ENCODE measurements at regions not wholly inside any gene's neighbourhood (a gene's known extent, or its start where the extent isn't known, plus 50 kb on each side); places are given as distances from the start of the nearest gene placed in this dataset.

DNA sequence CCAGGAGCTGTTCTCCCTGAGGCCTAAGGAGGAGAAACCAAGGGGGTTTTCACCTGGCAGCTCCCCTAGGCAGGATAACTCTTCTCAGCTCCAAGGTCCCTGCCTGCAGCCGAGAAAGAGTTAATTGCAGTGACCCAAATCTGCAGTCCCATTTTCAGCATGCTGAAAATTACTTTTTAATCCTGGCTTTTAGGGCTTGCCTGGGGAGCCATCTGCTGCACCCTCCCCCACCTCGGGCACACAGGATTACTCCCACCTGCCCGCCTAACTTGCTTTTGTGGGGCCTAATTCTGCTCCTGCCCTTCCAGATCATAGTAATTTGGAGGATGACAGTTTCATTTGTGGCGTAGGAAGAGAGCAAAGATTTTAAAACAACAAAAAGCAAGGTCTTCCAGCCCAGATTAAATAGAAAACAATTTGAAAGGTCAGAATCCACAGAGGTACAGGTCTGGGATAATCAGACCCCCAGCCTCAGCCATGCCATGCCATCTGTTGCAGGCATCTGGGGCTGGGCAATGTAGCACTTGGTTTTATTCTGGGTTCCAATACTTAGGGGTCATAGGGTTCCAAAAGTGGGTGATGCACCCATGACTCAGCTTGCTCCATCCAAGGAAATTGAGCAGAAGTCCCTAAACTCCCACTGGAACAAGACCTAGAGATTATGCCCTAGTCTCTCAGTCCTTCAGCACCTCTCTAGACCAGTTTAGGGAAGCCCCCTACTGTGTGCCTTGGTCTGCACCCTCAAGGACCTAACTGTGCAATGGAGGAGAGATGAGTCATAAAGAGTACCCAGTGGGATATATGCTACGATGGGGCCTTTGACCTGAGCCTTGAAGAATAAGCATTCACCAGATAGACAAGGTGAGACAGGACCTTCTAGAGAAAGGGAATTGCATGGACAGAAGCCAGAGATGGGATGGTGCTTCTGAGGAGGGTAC is 64.5 kb upstream of the NLK start:
- H3K9me3 Mint-ChIP-seq: peaks cover 0 to 7% (median 2%) of the 10 kb centered on the region in 7 donors
- H3K4me3 Mint-ChIP-seq: no peak overlapping the region
- H3K27me3 Mint-ChIP-seq: peaks cover 0 to 17% (median 15%) of the 10 kb centered on the region in 3 donors
- peaks cover 0 to 6% of the 10 kb centered on the region in 2 donors for H3K36me3 Mint-ChIP-seq
- H3K4me1 Mint-ChIP-seq: peaks cover 9 to 18% (median 13%) of the 10 kb centered on the region in 3 donors
- DNase-seq: no peak
- H3K27ac Mint-ChIP-seq: no peak overlapping the region
- ATAC-seq (ENCODE audit: low read depth in 2 of 2): no peak

GRCh38 chr17:27978689-27979175 is 63.7 kb upstream of the NLK start:
- peaks cover 9 to 18% (median 13%) of the 10 kb centered on the region in 3 donors for H3K4me1 Mint-ChIP-seq
- no peak for ATAC-seq (ENCODE audit: low read depth in 2 of 2)

DNA sequence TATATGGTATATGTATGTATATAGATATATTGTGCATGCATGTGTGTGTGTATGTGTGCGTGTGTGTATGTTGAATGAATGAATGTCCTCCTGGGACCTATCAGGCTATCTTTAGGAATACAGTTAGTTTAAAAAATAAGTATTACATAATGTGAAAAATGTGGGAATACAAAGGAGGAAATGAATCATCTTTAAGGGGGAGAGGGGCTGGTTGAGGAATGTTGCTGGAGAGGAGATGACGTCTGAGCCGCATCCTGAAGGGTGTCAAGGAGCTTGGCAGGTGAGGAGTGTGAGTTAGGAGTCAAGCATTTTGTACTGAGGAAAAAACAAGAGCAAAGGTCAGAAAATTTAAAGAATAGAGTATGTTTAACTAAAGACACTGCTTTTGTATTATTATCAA is 62.4 kb upstream of the NLK start:
- DNase-seq (no peak), ATAC-seq (ENCODE audit: low read depth in 2 of 2) (no peak)
- no peak overlapping the region for H3K4me3 Mint-ChIP-seq
- no peaks in the 10 kb centered on the region for H3K9me3 Mint-ChIP-seq
- peaks cover 7 to 11% (median 9%) of the 10 kb centered on the region in 3 donors for H3K27me3 Mint-ChIP-seq
- H3K27ac Mint-ChIP-seq: peak overlapping the region in 1 of 6 donors; percentile 28
- no peaks in the 10 kb centered on the region for H3K36me3 Mint-ChIP-seq
- H3K4me1 Mint-ChIP-seq: peaks cover 13 to 23% (median 14%) of the 10 kb centered on the region in 3 donors

More at GRCh38 chr17:27978689-27979175, 63.7 kb upstream of the NLK start:
- Mint-ChIP-seq H3K36me3 (no peaks in the 10 kb centered on the region), H3K27me3 (peaks cover 1 to 16% (median 11%) of the 10 kb centered on the region in 3 donors), H3K4me3 (no peak overlapping the region), H3K27ac (no peak overlapping the region), H3K9me3 (peaks cover 0 to 4% (median 1%) of the 10 kb centered on the region in 7 donors)
- no peak for DNase-seq

DNA sequence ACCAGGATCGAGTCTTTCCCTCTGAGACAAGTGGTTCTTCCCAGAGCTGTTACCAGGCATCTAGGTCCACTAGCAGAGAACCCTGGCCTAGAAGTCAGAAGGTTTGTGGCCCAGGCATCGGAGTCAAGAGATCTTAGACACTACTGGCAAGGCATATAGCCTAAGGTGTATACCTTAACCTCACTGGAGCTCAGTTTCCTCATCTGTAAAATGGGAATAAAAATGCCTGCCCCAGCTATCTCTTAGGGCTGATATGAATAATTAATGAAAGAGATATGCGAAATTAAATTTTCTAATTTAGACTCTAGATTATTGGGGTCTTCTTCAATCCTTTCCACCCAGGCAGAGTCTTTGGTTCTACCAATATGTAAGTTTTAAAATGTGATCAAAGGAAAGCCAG is 60.5 kb upstream of the NLK start:
- peaks cover 18 to 20% (median 18%) of the 10 kb centered on the region in 3 donors for H3K27me3 Mint-ChIP-seq
- H3K36me3 Mint-ChIP-seq: no peaks in the 10 kb centered on the region
- H3K4me3 Mint-ChIP-seq: no peak overlapping the region
- H3K4me1 Mint-ChIP-seq: peaks cover 17 to 32% (median 22%) of the 10 kb centered on the region in 3 donors
- no peaks in the 10 kb centered on the region for H3K9me3 Mint-ChIP-seq
- DNase-seq: no peak
- H3K27ac Mint-ChIP-seq: peak overlapping the region in 1 of 6 donors; percentile 11
- no peak for ATAC-seq (ENCODE audit: low read depth in 2 of 2)

DNA sequence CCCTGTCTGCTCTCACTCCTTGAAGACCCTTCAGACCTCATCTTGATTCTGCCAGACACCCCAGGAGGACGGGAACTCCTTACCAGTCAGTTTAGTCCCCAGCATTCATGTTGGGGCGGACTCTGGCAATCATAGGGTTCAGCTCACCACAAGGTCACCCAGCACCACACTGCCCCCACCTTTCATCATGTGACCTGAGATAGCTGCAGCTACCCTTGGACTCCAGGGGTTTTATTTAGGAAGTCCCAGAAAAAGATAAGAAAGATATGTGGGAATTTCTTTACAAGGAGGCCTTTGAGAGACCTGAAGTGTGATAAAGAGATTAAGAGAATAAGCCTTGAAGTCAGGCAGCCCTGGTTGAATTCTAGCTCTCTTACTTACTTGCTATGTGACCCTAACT is 59.8 kb upstream of the NLK start:
- Mint-ChIP-seq H3K27me3 (peaks cover 18 to 20% (median 18%) of the 10 kb centered on the region in 3 donors), H3K9me3 (no peaks in the 10 kb centered on the region), H3K36me3 (no peaks in the 10 kb centered on the region), H3K4me3 (no peak overlapping the region), H3K27ac (peak overlapping the region in 1 of 6 donors; percentile 60), H3K4me1 (peaks cover 17 to 32% (median 22%) of the 10 kb centered on the region in 3 donors)
- ATAC-seq (ENCODE audit: low read depth in 2 of 2) (no peak), DNase-seq (no peak)

DNA sequence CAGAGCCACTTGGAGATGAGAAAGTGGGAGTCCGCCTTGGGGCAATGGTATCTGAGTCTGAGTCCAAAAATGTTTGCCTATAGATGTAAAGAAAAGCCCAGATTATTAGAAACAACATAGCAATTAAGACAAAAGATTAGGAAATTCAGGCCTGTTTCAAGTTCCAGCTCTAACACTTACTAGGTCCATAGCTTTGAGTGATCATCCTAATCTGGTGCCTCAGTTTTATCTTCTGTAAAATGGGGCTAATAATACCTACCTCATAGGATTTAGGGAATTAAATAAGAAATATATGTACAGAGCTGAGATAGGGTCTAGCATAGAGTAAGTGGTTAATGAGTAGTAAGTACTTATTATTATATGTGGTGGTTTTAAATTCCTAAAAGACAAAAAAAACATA is 58.6 kb upstream of the NLK start:
- H3K4me1 Mint-ChIP-seq: peaks cover 17 to 32% (median 22%) of the 10 kb centered on the region in 3 donors
- no peaks in the 10 kb centered on the region for H3K36me3 Mint-ChIP-seq
- H3K27me3 Mint-ChIP-seq: peaks cover 18 to 24% (median 22%) of the 10 kb centered on the region in 3 donors
- ATAC-seq (ENCODE audit: low read depth in 2 of 2): no peak
- no peaks in the 10 kb centered on the region for H3K9me3 Mint-ChIP-seq
- H3K27ac Mint-ChIP-seq: peak overlapping the region in 1 of 6 donors; percentile 62
- no peak for DNase-seq
- no peak overlapping the region for H3K4me3 Mint-ChIP-seq

DNA sequence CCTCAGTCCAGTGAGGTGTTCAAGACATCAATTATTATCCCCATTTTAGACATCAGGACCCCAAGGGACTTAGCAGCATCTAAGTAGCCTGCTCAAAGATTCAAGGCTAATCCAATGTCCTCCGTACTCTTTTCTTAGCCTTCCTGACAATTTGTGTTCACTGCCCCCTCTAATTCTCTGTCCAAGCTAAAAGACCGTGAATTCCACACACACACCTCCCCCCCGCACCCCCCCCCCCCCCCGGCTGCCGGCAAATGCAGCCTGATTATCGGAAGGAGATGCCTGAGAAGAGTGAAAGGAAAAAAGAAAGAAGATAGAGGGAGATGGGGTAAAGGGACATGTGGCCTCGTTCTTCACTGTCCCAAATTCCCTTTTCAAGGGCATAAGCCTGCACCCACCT is 58.1 kb upstream of the NLK start:
- no peak overlapping the region for H3K4me3 Mint-ChIP-seq
- ATAC-seq (ENCODE audit: low read depth in 2 of 2): no peak
- H3K27me3 Mint-ChIP-seq: peaks cover 18 to 26% (median 25%) of the 10 kb centered on the region in 3 donors
- H3K4me1 Mint-ChIP-seq: peaks cover 17 to 32% (median 22%) of the 10 kb centered on the region in 3 donors
- H3K27ac Mint-ChIP-seq: no peak overlapping the region
- no peak for DNase-seq
- H3K36me3 Mint-ChIP-seq: no peaks in the 10 kb centered on the region
- no peaks in the 10 kb centered on the region for H3K9me3 Mint-ChIP-seq

- no peak for ATAC-seq (ENCODE audit: low read depth in 2 of 2)
- DNase-seq: no peak
- Mint-ChIP-seq H3K36me3 (no peaks in the 10 kb centered on the region), H3K27me3 (peaks cover 18 to 28% (median 26%) of the 10 kb centered on the region in 3 donors), H3K9me3 (no peaks in the 10 kb centered on the region), H3K4me3 (peak overlapping the region in 2 of 8 donors; percentile 11 to 66), H3K27ac (no peak overlapping the region), H3K4me1 (peaks cover 17 to 32% (median 22%) of the 10 kb centered on the region in 3 donors)
Observed at GRCh38 chr17:27984816-27985215, 57.7 kb upstream of the NLK start.

DNA sequence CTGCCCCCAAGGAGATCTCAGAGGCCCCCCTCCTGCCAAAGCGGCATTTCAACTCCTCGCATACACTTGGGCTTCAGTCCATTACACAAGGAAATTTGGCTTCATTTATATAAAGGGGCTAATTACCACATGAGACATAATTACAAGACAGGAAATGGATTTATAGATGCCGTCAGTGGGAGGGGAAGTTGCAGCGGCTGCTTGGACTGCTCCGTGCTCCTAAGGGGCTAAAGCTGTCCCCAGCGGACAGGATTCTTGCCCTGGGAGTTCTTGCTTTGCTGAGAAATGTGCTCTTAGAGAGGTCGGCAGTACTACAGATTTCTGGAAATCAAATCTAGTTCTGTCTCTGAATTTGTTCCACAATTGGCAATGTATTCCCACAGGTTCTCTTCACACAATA is 57.2 kb upstream of the NLK start:
- Mint-ChIP-seq H3K4me3 (peak overlapping the region in 4 of 8 donors; percentile 11 to 66 (median 52)), H3K36me3 (no peaks in the 10 kb centered on the region), H3K27ac (no peak overlapping the region), H3K4me1 (peaks cover 17 to 31% (median 22%) of the 10 kb centered on the region in 3 donors), H3K9me3 (no peaks in the 10 kb centered on the region), H3K27me3 (peaks cover 18 to 33% (median 26%) of the 10 kb centered on the region in 3 donors)
- ATAC-seq (ENCODE audit: low read depth in 2 of 2) (peak in 1 of 2 donors; percentile 40), DNase-seq (no peak)

DNA sequence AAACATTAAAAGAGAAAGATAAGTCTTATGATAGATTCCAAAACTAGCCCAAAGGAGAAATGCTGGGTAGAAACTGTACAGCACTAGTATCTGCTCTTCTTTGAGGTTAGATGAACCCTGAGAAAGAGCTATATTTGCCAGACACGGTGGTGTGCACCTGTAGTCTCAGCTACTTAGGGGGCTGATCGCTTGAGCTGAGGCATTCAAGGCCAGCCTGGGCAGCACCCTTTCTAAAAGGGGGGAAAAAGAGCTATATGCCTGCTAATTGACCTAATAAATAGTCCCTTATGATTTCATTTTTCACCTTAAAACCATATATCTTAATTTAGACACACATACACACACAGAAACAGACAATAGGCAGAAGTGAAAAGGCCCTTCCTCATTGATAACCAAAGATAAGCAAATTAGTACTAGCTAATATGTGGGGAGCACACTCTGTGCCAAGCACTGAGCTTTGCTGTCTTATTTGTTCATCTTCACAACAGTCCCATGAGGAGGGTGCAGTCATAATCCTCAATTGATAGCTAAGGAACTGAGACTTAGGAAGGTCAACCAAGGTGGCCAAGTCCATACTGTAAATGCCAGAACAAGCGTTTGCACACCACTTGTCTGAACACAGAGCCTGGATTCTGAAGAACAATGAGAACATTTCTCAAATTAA is 56.6 kb upstream of the NLK start:
- Mint-ChIP-seq H3K27ac (no peak overlapping the region), H3K4me3 (peak overlapping the region in 2 of 8 donors; percentile 11 to 66), H3K9me3 (no peaks in the 10 kb centered on the region), H3K27me3 (peaks cover 18 to 38% (median 26%) of the 10 kb centered on the region in 3 donors), H3K4me1 (peaks cover 15 to 27% (median 19%) of the 10 kb centered on the region in 3 donors), H3K36me3 (no peaks in the 10 kb centered on the region)
- no peak for ATAC-seq (ENCODE audit: low read depth in 2 of 2)
- no peak for DNase-seq

DNA sequence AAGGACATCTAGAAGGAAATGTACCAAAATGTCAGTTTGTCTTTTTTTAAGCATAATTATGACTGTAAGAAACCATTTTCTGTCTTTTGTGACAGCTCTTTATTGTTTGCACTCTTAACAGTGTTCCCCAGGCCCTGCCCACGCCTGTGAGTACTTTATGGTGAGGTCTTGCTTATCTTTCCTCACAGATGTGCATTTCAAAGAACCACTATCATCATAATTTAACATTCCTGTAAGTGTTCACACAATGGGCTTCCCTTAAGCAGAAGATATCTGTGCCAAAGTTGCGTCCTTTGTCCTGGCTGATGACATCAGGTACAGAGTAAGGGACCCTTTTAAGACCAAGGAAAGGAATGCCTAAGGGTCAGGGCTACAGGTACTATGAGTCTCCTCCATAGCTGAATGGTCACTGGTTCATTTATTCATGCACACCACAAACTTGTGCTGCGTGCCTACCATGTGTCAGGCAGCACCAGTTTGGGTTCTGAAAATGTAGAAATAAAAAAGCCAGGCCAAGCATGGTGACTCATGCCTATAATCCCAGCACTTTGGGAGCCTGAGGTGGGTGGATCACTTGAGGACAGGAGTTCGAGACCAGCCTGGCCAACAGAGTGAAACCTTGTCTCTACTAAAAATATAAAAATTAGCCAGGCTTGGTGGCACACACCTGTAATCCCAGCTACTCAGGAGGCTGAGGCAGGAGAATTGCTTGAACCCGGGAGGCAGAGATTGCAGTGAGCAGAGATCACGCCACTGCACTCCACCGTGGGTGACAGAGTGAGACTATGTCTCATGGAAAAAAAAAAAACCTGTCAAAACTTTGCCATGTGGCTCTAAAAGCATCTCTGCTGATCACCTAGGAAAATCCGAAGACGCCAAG is 55.4 kb upstream of the NLK start:
- H3K4me1 Mint-ChIP-seq: peaks cover 10 to 17% (median 13%) of the 10 kb centered on the region in 3 donors
- H3K27ac Mint-ChIP-seq: no peak overlapping the region
- peaks cover 18 to 45% (median 30%) of the 10 kb centered on the region in 3 donors for H3K27me3 Mint-ChIP-seq
- H3K4me3 Mint-ChIP-seq: no peak overlapping the region
- H3K36me3 Mint-ChIP-seq: no peaks in the 10 kb centered on the region
- no peak for DNase-seq
- ATAC-seq (ENCODE audit: low read depth in 2 of 2): no peak
- H3K9me3 Mint-ChIP-seq: no peaks in the 10 kb centered on the region

DNA sequence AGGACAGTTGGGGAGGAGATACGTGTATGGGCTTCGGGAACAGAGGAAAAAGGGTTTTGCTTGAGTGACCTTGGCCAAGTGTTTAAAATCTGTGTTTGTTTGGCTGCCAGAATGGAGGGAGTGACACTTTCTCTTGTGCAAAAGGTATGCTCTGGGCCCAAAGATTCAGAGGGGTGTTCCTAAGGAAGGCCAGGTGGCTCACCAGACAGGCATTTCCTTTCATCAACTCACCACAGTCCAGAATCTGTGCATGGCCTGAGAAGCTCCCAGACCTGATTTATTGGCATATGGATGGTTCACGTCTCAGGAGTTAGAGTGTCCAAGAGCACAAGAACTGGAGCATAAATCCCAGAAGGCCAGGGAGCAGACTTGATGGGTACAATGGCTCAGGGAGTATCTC is 53.4 kb upstream of the NLK start:
- H3K4me3 Mint-ChIP-seq: no peak overlapping the region
- H3K9me3 Mint-ChIP-seq: no peaks in the 10 kb centered on the region
- peaks cover 13 to 45% (median 26%) of the 10 kb centered on the region in 3 donors for H3K27me3 Mint-ChIP-seq
- H3K27ac Mint-ChIP-seq: no peak overlapping the region
- H3K4me1 Mint-ChIP-seq: peaks cover 4 to 14% (median 13%) of the 10 kb centered on the region in 3 donors
- H3K36me3 Mint-ChIP-seq: no peaks in the 10 kb centered on the region
- ATAC-seq (ENCODE audit: low read depth in 2 of 2) (no peak), DNase-seq (no peak)
